Right renal cortex interstitium (tissue), 3 donors: ENCODE measurements at regions not wholly inside any gene's neighbourhood (a gene's known extent, or its start where the extent isn't known, plus 50 kb on each side); places are given as distances from the start of the nearest gene placed in this dataset.

Source experiments
- DNase-seq, 3 donors: peaks; one replicate each; pipeline ENCODE4 v3.0.0-alpha.2; 2013; ENCODE audit warnings: low read depth in 3 of 3, low spot score in 2 of 3

DNA sequence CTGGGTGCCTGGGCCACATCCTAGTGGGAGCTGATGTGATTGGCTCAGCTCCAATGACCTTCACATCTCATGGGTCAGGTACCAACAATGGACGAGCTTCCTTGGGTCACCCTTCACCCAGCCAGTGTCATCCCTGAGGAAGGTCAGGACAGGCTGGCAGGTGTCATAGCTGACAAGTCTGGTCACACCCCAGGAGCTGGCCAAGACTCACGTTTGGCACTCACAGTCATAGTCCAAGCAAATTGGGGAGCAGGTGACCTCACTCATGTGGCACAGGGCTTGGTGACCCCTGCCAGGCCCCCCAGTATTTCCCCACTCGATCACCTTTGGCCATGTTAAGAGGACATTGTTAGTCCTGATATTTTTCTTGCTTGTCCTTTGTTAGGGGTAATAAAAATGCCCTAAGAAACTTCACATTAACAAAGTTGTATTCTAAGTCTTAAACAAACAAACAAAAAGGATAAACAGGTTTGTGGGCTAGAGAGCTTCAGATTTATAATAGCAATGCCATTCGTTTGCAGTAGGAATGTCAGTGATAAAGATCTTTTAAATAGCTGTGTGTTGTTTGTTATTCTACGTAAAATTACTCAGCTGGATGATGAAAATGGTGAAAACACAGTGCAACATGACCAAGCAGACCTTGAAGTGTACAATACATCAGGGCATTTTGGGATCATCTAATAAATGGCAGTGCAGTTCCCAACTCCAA lies 79.5 kb upstream of the POMGNT2 start:
- DNase-seq = no peak

DNA sequence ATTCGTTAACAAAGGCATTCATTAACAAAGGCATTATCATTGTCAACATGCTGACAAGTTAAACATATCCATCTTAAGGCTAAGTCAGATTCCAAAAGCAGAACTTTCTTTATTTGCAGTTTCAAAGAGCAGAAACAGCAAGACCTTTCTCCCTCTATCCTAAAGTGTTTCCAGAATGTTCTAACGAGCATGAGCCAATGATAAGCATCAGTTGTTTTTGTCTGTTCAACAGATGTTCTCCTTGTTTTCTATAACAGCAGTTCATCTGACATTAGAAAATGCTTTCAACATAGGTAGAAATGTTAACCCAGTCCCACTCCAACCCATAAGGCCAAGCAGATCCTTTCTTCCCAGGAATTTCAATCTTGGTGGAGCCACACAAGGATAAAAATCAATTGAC lies 77.6 kb upstream of the POMGNT2 start:
- no peak for DNase-seq

DNA sequence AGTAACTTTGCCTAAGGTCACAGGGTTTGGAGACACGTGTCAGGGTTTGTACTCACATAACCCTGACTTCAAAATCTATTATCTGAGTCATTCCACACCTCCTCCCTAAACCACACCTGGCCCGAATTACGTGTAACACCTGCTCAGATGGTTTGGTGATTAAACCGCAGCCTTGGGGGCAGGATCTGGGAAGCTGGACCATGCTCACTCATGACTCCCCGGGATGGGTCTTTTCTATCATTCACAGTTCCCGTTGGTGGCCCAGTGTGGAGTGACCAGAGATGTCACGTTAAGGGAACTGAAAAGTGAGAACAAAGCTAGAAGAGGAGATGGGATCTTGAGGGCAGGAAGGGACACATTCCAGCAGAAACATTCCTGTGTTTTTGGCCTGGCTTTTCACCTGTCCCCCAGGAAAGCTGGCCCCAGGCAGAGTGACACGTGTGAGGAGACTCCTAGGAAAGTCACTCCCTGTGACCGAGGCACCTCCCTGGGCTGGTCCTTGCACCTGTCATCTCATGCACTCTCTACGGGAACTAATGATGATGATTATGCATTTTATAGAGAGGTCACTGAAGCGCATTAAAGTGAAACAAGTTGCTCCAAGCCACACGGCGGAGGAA lies 75.4 kb upstream of the POMGNT2 start:
- no peak for DNase-seq

DNA sequence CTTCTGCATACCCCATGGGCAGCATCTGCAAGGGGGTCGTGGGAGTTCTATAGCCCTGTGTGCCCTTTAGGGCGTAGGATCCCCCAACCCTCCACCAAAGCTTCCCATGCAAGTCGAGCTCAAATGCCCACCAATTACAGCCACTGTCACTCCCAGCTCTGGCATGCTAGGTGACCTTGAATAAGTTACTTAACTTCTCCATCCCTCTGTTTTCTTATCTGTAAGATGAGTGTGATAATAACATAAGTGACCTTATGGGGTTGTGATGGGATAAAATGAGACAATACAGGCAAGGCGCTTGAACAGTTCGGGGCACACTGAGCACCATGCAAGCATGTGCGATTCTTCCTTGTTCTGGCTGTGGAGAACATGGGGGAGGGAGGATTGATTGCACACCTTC lies 74.8 kb upstream of the POMGNT2 start:
- DNase-seq = no peak

DNA sequence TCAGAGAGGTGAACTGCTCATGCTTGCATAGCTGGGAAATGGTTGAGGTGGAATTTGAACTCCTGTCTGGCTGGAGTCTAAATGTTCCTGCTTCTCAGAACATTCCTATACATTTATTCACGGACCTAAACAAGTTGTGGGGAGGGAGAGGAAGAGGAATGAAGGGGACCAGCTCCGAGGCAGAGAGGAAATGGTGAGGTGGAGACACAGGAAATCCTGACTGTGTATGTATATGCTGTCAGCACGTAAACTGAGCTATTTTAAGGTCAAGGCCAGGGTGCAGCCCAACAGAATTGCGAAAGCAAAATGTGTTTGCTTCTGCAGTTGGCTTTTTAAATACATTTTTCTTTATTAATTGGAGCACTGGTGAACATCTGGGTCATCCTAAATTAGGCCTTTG lies 74.1 kb upstream of the POMGNT2 start:
- DNase-seq = no peak

DNA sequence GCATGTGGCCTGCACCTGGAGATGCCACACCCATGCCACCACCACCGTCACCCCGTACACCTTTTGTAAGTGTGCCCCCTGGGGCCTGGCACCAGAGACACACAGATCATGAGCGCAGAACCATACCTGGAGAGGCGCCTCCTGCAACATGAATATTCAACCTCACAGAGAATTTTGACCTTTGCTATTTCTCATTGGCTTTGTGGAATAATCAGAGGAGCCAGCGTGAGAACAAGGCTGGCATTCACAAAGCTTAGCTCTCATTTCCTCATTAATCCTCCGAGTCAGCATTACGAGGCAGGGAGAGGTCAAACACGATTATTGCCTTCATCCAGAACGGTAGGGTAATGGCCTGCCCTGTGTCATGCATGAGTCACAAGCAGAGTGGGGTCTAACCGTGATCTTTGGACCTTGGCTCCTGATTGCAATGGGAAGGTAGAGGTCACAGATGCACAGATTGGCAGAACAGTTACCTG lies 73.0 kb upstream of the POMGNT2 start:
- DNase-seq = no peak

DNA sequence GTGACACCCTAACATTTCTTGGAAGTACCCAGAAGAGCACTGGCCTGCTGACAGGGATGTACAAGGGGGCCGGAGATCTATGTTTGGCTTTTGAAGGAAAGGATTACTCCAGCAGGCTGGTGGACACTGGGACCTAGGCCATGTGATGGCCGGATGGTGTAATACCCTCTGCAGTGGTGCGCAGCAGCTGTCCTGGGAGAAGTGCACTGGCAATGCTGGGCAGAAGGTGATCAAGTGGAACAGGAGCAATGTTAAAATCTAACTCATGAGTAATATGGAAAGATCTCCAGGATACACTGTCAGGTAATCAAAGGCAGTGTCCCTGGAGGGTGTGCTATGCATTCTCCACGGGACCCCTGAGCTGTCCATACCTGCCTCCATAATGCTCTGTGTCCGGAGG lies 71.2 kb upstream of the POMGNT2 start:
- no peak for DNase-seq

DNA sequence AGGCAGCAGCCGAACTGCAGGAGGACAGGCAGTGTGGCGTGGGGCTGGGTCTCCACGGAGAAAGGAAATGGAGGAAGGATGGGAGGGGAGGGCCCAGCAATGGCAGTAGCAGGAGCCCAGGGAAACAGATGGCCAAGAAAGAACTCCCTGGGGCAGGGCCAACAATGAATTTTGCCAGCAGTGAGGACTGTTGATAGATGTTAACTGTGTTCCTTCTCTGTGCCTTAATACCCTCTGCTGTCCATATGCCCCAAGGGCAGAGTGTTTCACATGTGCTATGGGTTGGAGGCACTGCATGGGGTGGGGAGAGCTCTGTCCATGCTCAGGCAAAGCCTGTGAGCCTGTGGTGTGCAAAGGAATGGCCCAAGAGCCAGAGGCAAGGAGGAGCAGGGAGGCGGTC lies 70.8 kb upstream of the POMGNT2 start:
- DNase-seq = no peak

DNA sequence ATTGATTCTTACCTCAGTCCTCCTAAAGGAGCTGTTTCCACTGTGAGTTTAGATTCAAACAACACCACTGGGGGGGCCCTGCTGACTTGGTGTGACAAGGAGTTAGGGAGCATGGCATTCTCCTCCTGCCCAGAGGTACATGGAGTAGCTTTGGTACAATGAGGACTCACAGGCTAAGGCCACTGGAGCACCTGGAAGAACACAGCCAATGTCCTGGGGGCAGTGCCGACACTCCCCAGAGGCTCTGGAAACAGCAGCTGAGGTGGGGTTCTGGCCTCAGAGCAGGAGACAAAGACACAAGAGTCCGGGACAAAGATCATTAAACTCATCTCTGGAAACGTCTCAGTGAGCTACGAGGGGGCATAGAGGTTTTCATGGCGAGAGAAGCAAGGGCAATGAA lies 69.7 kb upstream of the POMGNT2 start:
- DNase-seq = no peak

DNA sequence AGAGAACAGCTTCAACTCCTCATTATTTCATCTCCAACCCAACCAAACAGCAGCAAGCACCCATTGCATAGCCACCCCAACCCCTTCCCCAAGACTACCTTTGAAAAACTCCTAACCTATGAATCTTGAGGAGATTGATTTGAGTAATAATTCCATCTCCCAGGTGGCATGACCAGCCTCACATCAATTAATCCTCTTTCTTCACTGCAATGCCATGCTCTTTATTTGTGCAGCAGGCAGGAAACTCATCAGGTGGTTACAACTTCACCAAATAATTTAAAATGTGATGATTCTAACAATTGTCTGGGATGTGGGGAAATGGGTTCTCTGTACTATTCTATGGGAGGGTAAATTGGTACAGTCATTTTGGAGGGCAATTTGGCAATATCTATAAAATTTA lies 68.1 kb upstream of the POMGNT2 start:
- DNase-seq = no peak

DNA sequence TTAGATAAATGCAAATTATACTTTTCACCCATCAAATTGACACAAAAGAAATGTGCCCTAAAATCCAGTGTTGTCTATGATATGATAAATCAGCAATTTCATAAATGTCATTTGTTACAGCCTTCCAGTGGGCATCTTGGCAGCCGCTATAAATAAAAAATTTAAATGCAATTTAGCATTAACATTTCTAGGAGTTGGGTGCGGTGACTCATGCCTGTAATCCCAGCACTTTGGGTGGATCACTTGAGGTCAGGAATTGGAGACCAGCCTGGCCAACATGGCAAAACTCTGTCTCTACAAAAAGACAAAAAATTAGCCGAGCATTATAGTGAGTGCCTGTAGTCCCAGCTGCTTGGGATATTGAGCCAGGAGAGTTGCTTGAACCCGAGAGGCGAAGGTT lies 65.9 kb upstream of the POMGNT2 start:
- DNase-seq = no peak

DNA sequence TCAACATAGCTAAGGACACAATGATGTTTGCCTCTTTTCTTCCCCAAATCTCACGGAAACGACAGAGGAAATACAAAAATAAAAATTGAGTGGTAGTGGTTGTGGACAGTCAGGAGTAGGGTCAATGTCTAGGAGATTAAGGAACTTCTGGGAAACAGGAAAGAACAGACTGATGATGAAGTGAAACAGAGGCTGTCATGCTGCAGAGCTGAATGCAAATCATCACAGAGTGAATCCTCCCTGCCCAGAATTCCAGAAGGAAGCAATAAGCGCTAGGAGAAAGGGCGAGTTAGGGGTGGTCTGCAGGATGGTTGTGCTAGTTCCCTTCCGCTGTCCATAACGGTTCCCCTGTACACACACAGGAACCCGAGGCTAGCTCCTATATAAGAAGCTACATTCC lies 64.7 kb upstream of the POMGNT2 start:
- no peak for DNase-seq

DNA sequence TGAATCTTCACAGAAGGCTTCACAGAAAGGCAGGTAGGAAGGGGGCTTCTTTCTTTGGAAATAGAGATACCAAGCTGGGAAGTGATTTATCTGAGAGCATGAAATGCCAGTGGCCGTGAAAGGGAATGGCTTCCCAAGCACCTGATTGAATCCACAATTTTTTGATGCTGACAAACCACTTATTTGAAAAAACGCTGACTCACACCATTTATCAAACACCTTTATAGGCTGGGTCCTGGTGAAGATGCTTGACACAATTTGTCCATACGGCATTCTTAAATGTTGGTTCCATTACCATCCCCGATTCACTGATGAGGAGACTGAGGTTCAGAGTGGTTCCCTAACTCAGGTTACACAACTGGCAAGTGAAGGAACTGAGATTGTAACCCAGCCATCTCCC lies 64.1 kb upstream of the POMGNT2 start:
- no peak for DNase-seq

DNA sequence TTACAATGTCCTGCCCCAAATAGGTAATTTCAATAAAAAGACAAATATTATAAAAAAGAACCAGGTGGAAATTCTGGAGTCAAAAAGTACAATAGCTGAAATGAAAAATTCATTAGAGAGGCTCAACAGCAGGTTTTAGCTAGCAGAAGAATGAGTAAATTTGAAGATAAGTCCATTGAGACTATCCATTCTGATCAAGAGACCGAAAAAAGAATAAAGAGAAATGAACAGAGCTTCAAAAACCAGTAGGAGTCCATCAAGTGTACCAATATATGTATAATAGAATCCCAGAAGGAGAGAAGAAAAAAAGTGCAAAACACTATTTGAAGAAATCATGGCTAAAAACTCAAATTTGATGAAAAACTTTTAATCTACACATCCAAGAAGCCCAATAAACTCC lies 60.5 kb upstream of the POMGNT2 start:
- DNase-seq = no peak

DNA sequence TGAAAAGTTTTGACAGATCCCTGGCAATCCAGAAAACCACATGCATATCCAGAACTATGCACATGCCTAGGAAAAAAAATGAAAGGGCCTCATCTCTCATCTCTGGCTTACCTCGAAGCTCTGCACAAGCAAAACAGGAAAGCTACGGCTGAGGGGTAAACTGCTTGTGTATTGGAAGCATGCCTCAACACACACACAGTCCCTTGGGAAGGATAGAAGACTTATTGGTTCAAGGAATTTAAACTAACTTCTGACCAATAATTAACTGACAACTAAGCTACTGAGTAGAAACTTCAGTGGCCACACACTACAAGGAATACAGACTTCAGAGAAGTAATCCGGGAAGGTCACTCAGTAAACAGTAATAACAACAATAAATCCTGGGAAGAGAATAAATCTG lies 59.9 kb upstream of the POMGNT2 start:
- DNase-seq = no peak

DNA sequence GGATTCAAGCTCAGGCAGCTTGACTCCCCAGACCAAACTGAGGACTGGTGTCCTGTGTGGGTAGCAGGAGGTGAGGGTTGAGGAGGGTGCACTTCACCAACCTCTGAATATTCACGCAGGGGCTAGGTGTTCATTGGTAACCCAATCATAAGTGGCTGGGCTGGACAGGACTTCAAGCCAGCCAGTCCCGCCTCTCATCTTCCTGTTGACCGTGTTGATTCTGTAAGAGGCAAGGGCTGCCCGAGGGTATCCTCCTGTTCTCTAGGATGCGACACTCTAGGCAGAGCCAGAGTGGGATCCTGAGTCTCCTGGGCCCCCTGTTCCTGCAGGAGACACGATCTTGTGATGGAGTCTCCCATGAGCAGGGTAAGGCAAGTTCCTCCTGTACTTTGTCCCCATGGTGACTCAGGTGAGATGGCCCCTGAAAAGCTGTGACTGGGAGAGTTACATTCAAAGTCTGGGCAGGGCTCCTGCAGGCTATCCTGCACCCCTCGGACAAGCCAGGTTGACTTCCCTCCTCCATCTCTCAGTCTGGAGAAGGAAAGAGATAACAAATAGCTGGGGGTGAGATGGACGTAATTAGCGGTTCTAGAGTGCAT lies 58.1 kb upstream of the POMGNT2 start:
- DNase-seq = no peak

DNA sequence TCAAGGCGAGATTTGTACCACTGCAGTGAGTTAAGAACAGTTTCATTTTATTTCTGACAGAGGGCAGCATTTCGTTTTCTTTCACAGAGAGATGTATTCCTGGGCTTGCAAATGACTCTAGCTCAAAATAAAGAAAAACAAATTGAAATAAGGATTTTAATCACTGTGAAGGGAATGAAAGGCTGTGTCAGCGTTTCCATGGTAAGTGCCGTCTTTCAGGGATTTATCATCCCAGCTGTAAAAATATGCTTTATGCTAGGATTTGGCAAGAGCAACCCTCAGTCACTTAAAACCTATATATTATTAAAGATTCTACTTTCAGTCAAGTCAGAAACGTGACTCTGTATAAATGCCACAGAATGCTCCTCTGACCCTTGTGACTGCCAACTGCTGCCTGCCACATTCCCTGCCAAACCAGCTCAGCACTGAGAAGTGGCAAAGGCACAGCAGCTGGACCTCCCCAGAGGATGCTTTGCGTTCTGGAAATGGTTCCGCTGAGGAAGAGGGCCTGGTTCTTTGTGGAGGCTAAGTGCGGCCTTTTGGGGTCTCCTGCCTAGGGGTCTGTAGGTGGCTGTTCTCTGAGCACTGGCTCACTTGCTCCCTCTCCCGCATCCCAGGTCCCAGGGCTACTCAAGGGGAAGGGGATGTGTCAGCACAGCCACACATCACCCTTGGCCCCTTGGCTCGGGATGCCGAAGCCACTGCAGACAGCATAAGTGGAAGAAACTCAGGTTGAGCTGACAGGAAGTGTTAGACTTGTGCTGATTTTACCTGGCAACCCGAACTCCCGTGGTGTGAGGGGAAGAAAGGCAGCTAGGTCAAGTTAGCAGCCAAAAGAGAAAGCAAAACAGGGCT lies 56.6 kb upstream of the POMGNT2 start:
- peak in 2 of 3 donors; percentile 20 to 43 for DNase-seq

DNA sequence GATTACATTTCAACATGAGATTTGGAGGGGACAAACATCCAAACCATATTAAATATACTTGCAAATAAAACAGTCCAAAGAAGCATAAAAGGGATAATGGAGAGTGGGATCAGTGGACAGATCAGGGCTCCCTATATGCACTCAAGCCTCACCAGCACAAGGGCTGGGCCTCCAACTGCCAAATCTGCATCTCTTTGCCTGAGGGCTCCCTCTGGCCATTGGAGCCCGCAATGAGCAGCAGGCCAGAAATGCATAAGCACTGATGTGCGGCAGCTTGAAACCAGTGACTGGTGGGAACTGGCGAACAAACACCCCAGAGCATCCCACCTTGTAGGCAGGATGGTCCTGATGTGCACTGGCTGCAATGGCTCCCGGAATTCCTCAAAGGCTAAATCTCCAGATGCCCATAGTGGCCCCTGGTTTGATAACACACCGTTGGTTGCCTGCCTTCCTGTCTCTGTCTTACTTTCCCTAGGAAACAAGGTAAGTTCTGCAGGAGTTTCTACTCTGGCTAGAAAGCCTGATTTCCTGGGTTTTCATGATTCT lies 55.9 kb upstream of the POMGNT2 start:
- no peak for DNase-seq

DNA sequence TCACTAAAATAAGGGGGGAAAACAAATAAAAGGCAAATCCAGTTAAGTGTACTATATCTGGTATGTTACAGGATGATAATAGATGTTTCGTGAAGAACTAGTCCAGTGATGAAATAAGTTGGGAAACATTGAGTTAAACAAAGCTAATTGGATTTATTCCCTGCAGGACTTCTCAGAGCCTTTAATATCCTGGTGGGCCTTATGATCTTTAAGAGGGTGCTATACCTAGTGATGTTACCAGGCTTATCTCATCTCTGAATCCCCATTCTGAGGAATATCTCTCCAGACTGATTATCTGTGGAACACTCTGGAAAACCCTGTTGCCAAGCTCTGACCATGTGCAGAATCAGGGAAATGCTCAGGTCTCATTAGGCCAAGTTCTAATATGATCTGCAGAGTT lies 54.8 kb upstream of the POMGNT2 start:
- DNase-seq = no peak

DNA sequence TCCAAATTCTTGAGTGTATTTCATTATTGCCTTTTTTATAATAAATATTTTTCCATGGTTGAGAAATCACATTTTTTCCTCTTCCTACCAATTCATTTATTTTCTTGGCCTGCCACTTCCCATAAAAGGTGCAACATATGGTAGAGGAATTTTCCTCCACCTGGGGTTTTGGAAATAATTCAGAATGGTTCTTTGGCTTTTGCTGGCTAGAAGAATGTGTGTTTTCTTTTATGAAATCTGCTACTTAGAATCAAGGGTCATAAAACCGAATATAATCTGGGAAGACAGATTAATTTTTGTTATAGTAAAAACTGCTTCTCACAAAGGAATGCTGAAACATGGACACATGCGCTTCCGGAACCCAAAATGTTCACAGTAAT lies 54.0 kb upstream of the POMGNT2 start:
- DNase-seq = no peak
